Stimulated activated CD4-positive, alpha-beta T cell treated with anti-CD3 and anti-CD28 coated beads, TNF-alpha, amount 100 ng/mL, for 4 hours (primary cell): ENCODE measurements at regions not wholly inside any gene's neighbourhood (a gene's known extent, or its start where the extent isn't known, plus 50 kb on each side); places are given as distances from the start of the nearest gene placed in this dataset.

Source experiments
- DNase-seq, 3 experiments: peaks; one replicate each; pipeline ENCODE4 v3.0.0-alpha.2; 2020; ENCODE audit warnings: low read depth in 3 of 3

DNA sequence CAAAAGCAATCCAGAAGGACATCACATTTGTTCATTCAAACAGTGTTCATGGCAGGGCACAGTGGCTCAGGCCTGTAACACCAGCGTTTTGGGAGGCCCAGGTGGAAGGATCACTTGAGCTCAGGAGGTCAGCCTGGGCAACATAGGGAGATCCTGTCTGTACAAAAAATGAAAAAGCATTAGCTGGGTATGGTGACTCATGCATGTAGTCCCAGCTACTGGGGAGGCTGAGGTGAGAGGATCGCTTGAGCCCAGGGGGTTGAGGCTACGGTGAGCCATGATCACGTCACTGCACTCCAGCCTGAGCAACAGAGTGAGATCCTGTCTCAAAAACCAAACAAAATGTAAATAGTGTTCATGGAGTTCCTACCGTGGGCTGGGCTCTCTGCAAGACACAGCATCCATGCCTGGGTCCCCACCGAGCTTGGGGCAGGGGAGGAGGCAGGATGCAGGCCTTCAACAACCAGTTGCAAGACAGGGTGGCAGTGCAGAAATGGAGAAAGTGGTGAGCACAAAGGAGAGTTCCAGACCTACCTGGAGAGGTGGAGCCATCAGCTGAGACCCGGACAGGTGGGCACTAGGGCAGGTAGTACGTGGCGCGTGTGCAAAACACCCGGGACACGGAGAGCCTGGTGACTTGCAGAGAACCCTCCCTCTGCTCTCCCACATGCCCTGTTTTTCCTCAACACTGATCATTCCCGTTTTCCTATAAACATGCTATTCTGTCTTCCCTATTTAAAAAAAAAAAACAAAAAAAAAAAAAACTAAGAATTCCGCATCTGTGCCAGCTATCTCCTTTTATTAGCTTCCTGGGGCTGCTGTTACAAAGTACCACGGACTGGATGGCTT is 138.9 kb downstream of the TOMM20 start:
- no peak for DNase-seq

DNA sequence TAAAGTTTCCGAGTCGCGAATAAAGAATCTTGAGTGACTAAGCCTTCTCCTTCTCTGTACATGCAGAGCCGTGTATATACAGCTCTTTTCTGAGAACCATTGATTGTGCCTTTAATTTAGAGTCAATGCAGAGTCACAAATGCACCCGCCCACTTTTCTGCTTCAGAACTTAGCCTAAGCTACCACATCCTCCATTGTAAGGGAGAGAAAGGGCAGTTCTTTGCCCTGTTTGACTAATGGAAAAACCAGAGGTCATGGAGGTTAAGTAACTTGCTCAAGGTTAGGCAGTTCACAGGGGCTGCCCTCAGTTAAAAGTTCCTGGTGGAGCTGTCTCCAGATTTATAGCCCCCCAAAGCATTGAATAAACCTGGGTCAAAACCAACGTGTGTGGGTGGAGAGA is 139.6 kb downstream of the TOMM20 start:
- DNase-seq: no peak

DNA sequence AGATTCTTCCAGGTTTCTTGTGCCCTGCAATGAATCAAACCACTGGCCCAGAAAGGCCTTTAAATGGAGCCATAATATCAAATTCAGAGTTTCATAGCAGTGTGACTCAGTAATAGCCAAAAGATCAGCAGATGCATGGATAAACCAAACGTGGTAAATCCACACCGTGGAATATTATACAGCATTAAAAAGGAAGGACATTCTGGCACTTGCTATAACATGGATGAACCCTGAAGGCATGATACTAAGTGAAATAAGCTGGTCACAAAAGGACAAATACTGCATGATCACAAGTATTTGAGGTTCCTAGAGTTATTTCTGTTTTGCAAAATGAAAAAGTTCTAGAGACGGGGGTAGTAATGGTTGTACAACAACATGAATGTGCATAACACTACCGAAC is 140.1 kb downstream of the TOMM20 start:
- DNase-seq: no peak

DNA sequence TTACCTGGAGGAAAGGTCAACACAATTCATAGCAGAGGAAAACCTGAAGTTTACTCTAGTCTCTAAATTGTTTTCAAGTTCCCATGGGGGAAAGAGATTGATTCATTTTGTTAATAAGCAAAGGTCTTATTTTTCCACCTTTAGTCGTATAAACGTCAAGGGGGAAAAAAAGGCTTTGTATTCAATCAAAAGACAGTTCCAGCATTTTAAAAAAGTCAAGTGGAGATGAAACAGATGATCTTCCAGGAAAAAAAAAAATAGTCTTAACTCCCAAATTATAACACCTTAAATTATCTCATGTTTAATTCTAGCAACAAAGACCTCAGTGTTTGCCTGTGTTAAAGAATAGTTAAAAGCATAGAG is 140.5 kb downstream of the TOMM20 start:
- no peak for DNase-seq

DNA sequence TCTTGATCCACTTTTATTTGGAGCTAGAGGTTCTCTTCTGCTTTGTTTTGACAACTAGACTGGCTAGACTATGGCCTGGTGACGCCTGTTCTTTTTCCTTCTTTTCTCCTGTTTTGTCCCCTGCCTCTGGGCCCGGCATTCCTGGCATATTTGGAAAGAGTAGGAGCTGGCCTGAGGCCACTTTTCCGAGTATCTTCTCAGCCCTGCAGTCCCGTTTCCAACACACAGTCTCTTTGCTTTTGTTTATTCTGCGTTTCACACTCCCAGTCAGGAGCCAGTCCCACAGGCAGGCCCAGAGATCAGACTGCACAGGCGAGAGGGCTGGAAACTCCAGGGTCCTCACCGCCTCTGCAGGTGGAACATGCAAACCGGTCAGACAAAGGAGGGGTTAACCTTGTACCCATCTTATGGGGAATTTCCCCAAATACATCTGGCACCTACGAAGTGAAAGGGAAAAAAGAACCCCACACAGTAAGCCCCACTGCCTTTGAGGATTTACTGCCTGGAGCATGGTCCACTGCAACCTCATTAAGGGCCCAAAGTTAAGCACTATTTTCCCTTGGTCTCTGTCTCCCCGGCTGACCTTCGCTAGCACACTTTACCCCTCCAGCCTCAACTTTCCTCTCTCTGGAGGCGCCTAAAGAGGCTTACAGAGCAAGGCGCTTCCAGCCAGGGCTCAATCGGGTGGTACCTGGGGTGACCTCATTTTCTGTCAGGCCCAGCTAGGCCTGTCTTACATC is 141.1 kb downstream of the TOMM20 start:
- DNase-seq: no peak

DNA sequence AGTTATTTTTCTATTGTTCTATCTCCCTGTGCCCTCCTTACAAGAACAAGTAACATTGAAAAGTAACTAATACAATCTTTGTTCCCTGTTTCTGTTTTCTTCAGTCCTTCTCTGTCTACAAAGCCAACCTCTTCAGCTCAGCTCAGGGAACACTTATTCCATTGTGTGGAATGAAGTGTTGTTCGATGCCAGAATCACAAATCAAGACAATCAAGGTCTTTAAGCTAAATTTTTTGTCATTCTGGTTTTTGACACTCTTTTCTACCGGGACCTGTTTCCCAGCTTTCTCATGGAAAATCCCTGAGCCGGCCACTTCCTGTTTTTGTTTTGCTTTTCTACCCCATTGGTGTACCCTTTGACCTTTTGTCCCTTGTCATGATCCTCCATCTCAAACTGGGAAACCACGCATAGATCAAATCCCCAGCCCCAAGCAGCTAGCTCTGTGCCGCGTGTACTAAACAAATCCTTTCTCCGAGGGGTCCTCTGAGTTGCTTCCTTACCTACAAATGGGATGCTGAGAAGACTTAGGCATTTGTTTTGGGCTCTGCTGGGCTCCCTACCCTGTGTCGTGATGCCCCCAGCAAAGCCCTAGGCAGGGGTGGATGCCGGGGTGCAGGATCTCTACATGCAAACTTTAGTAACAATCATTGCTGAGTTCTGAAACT is 141.8 kb downstream of the TOMM20 start:
- no peak for DNase-seq

DNA sequence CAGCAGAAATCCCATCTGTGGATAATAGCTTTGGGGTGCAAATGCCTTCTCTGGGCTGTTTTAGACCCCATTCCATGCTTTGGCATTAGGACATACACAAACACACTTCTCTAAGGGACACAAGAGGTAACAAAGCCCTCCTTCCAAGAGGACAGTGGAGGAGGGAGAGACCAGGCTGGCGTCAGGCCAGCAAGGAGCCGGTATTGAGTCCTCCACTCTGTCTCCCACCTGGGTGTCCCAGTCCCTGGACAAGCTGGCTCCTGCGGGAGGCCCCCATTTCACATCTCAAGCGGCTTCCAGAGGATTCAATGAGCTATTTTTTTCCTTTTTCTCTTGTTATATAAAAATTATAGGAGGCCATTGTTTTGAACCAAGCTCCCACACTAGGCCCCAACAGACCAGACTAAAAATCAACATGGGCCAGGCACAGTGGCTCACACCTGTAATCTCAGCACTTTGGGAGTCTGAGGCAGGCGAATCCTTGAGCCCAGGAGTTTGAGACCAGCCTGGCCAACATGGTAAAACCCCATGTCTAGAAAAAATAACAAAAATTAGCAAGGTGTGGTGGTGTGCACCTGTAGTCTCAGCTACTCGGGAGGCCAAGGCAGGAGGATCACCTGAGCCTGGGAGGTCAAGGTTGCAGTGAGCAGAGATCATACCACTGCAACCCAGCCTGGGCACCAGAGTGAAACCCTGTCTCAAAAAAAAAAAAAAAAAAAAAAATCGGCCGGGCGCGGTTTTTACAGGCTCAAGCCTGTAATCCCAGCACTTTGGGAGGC is 142.9 kb downstream of the TOMM20 start:
- no peak for DNase-seq

DNA sequence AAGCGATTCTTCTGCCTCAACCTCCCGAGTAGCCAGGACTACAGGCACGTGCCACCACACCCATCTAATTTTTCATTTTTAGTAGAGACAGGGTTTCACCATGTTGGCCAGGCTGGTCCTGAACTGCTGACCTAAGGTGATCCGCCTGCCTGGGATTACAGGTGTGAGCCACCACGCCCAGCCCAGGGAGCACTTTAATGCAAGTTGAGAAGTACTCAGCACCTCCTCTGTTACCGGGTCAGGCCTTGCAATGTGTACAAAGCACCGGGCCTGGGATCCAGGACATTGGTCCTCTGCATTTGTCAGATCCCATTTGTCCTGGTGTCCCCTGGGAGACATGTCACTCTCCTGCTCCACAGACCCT is 143.6 kb downstream of the TOMM20 start:
- no peak for DNase-seq

DNA sequence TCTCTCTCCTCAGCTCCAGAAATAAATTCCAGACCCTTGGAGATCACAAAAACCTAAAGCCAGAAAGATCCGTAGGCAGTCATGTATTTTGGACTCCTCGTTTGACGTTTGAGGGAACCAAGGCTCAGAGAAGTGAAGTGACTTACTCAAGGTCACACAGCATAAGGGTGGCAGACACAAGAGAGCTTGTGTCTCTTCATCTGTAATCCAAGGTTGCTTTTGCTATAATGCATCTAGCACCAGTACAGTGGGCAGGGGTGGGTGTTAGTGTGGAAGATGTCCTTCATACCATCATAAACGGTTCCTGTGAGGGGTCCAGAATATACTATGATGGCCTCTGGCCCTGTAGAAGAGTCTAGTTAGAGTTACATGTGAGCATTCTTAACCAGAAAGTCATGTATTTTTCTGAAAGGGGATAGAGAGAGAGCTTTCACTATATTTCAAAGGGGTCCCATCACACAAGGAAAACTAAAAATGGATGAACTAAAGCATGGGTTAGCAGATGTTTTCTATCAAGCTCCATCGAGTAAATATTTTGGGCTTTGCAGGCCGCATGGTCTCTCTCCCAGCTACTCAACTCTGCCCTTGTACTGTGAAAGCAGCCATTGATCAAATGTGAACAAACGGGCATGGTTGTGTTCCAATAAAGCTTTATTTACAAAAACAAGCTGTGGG is 144.9 kb downstream of the TOMM20 start:
- no peak for DNase-seq

DNA sequence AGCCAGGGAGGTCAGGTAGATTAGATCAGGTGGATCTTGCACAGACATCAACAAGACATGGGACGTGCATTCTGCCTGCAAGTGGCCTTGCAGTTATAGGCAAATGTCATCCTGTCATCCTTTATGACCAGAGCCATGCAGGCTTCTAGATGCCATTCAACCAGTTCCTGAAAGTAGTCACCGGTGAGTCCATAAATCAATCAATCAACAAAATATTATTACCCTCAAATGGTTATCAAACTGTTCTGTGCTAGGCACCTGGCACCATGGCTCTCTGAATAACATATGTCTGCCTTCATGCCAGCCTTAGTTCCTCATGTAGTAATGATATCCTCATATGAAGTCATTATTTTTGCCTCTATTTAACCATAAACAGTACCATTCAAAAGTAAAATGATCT is 146.9 kb downstream of the TOMM20 start:
- DNase-seq: no peak

DNA sequence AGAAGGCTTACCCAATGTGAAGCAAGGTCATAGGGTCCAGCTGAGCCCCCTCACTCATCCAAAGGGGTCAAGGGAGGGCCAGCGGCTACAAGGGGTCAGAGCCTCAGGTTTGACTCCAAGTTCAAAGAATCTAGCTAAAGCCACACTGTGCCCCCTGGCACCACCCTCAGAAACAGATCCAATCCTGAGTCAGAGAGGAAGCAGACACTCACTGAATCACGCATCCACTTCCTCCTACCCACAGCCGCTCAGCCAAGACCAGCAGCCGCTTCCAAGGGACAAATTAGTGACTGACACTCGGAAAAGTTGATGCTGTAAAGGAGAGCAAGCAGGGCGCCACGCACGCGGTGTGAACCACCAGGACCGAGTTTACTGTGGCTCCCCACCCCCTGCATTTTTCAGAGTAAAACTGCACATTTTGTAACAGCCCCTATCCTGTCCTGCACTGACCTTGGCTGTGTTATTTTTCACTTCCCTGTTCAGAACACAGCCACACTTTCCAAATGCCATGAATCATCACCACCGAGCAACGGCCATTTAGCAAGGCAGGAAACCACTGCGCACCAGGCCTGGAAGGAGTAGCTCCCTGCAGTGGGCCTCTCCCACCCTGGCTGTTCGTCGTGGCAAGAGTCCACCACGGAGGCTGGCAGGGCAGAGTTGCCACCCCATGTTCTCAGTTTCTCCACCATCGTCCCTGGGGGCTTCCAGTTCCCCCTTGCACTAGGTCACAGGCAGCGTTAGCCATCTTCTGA is 147.8 kb downstream of the TOMM20 start:
- DNase-seq: peak; percentile 47 to 72 (median 60)

DNA sequence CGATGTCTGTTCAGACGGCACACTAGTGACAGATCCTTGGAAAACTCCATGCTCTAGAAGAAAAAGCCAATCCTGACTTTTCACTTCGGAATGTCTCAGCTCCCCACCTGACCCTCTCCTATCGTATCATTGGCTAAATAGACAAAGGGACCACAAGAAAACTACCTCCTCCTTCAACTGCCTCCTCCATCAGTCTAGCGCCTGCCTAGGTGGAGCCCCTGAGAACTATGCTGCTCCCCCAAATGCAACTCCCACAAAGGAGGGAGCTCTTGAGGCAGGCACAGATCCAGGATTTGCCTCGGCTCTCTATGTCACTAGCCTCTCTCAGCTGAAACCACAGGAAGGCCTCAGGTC is 148.4 kb downstream of the TOMM20 start:
- DNase-seq: no peak

DNA sequence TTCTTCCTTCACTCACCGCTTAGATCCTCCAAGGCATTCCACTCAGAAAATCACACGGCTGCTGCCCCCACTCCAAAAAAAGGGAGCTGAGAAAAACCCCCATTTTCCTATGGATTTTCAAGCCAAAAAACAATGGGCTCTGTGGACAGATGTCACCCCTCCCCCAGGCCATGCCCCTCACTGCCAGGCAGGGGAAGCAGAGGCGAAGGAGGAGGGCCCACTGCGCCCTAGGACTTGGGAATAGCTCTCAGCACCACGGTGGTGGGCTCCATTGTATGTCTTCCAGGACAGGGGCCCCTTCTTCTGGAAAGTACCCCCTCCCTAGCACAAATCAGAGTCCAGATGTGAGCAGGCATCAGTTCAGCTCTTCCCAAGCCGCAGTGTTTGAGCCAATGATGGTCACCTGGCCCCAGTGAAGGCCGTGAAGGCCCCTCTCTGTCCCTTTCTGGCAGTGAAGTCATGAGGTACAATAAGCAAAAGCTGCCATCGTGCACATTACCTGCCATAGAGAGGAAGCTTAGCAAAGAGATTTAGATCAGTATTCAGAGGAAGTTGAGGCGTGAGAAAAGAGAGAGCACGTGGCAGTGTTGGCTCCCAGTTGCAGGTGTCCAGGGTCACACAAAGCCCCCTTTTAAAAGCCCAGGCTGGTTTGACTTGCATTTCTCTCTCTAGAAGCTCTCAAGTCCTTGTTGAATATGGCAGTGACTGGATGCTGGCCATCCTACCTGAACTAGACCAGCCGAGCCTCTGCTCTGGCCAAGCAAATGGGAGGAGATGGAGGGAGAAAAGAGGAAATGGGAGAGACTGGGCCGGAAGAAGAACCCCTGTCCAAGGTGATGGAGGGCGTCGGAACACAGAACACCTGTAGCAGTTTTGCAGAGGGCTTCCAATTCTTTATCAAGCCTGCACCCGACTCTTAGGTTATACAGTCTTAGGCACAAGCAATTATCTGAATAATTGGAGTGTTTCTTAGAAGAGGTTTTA is 149.0 kb downstream of the TOMM20 start:
- DNase-seq: no peak

DNA sequence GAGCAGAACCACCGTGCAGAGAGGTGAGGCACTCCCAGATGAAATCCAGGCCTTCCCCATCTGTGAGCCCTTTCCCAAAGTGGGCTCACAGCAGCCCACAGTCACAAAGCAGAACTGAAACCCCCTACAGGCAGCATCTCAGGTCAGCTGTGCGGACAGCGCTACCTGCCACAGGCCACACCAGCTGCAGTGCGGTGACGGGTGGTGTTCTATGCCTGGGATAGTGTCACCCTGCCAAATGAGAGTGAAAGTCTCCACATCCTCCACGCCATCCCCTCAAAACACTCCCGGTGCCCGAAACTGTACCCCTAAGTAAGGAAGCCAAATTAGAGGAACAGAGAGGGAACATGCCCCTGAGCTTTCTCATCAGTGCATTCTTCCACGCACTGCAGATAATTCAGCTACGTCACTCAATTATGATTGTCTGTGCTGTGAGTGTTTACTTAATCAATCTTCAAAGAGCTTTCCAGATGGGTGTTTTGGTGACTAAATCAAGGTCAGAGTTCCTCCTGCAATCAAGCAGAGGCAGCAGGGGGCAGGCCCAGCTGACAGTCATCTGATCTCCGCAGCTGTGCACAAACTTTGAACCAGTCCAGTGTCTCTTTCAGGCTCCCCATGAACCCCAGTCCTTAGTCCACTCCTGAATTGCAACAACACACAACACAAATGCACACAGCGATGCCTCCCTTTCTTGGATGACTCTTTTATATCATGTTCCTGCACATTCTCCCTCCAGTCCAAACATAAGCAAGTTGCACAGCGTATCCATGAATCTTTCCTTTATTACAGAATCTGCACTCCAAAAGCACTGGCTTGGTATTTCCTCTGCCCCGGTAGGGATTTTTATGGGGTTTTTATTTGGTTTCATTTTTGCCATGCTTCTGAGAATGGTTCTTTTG is 150.0 kb downstream of the TOMM20 start:
- peak in 2 of 3 experiments; percentile 24 to 44 for DNase-seq

DNA sequence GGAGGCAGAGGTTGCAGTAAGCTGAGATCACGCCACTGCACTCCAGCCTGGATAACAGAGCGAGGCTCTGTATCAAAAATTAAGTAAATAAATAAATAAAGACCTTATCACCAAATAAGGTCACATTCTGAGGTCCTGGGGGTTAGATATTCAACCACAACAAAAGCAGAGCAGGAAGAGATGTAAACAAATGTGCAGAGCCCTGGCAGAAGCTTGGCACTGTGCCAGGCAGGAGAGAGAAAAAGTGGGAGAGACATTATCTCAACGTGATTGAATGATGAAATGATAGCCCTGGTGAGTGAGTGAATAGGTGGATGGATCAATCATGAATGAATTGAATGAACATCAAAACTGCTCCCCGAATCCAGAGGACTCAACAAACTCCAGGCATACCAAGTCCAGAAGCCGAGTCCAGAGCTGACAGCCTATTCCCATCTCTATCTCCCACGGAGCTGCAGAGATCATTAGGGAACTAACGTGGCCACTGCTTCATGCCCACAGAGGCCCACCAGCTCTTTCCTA is 150.7 kb downstream of the TOMM20 start:
- DNase-seq: no peak

DNA sequence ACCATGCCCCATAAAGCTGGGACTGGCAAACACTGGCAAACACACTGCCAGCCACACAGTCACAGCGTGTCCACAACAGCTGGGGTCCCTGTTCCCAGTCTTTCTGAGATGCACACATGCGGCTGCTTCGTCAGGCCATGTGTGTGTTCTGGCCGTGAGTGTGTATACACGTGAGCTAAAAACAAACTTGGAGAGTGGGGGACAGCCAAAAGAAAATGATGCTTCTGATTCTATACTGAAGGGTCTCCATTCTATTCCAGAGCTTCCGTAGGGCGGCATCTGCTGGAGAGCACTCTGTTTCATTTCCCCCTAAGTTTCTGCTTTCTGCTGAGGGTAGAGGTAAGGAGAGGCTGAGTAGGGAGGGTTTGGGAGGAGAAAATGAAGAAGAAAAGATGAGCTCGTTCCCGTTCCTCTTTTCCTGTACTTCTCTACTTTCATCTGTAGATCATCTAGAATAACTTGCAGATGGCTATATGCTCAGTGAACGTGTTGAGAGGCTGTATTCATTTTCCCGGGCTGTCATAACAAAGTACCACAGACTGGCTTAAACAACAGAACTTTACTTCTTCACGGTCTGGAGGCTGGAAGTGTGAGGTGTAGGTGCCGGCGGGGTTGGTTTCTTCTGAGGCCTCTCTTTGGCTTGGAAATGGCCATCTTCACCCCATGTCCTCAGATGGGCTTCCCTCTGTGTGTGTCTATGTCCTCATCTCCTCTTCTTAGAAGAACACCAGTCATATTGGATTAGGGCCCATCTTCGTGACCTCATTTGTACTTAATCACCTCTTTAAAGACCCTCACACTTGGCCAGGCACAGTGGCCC is 151.6 kb downstream of the TOMM20 start:
- no peak for DNase-seq
